ENCODE measurements at regions not wholly inside any gene's neighbourhood (a gene's known extent, or its start where the extent isn't known, plus 50 kb on each side); places are given as distances from the start of the nearest gene placed in this dataset.

DNA sequence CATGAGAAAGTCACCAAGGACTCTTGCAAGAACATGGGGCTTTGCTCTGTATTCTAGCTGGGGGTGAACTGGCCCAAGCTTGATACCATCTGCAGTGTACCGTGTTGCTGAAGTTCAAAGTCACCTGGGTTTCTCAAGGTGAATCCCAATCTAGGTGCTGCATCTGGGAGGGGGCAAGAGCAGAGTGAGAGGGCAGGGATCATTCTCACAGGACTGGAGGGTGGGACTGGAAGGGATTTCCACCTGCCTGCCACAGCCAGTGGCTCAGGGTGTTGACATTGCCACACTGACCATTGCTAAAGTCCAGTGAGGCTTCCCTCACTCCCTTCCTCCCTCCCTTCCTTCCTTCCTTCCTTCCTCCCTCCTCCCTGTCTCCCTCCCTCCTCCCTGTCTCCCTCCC, 98.7 kb downstream of the MYCN start:
- Histone ChIP-seq H3K36me3 (ENCODE audit: insufficient read depth, insufficient read length, low read length) (no peaks in the 10 kb centered on the region), H3K4me1 (ENCODE audit: insufficient read depth, insufficient read length) (peaks cover 7% of the 10 kb centered on the region), H3K9me3 (ENCODE audit: insufficient read depth, low read length) (no peaks in the 10 kb centered on the region), H3K9ac (ENCODE audit: insufficient read length, low read depth) (no peak overlapping the region), H3K4me3 (ENCODE audit: insufficient read length, low read depth) (no peak overlapping the region), H3K27me3 (ENCODE audit: insufficient read depth, insufficient read length) (no peaks in the 10 kb centered on the region)
- TF ChIP-seq YY1 (IDR thresholded peaks at IDR 0.05; ENCODE audit: insufficient read depth, insufficient read length) (no peak), ZNF274 (IDR thresholded peaks at IDR 0.05; ENCODE audit: low read depth, low read length) (no peak), SUZ12 (IDR thresholded peaks at IDR 0.05; ENCODE audit: extremely low read depth, insufficient read depth, insufficient read length) (no peak)
- no peak for DNase-seq (ENCODE audit: low read depth, low spot score)

DNA sequence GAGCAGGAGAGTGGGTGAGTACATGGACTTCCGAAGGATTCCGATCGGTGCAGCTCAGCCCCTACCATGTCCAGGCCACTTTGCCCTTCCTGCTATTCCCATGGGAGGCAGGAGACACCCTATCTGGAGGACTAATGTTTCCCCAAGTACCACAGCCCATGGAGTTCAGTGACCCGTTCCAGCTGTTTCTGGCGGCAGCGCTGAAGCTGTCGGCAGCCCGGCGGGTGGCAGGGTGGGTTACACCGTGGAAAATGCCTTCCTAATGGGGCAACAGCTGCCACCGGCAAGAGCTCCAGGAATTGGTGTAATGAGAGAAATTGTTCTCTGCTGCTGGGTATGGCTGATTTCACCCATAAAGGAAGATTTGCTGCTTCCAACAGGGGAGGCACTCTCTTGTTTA, 98.3 kb downstream of the MYCN start:
- Histone ChIP-seq H3K4me3 (ENCODE audit: insufficient read length, low read depth) (no peak overlapping the region), H3K27me3 (ENCODE audit: insufficient read depth, insufficient read length) (no peaks in the 10 kb centered on the region), H3K9ac (ENCODE audit: insufficient read length, low read depth) (no peak overlapping the region), H3K9me3 (ENCODE audit: insufficient read depth, low read length) (no peaks in the 10 kb centered on the region), H3K36me3 (ENCODE audit: insufficient read depth, insufficient read length, low read length) (no peaks in the 10 kb centered on the region), H3K4me1 (ENCODE audit: insufficient read depth, insufficient read length) (peaks cover 11% of the 10 kb centered on the region)
- TF ChIP-seq ZNF274 (IDR thresholded peaks at IDR 0.05; ENCODE audit: low read depth, low read length), result no peak
- TF ChIP-seq SUZ12 (IDR thresholded peaks at IDR 0.05; ENCODE audit: extremely low read depth, insufficient read depth, insufficient read length), result no peak
- no peak for TF ChIP-seq YY1 (IDR thresholded peaks at IDR 0.05; ENCODE audit: insufficient read depth, insufficient read length)
- DNase-seq (ENCODE audit: low read depth, low spot score), result no peak

DNA sequence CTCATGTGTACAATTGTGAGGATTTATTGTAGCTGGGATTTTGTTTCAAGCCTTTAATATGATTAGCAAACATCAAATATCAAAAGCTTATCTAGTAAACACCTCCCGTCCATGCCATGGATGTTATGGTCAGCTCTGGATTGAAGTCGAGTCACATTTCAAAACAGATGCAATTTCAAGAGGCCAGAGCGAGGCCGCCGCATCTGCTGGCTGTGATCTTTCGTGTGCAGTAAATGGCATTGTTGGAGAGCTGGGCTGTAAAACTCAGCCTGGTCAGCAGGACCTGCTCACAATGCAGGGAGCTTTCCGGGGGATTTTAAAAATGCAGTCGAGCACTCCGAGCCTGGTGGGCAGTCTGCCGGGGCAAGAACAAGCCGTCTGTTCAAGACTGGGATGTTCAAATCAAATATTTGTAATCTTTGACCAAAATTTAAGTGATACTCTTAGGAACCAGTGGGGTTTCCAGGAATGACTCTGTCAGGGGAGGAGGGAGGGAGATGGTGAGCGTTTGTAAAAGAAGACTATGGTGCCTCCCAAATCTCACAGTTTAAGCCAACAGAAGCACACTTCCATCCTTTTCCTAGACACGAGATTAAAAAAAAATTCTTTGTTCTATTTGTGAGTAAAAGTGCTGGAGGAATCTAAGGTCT, 97.6 kb downstream of the MYCN start:
- no peak for TF ChIP-seq YY1 (IDR thresholded peaks at IDR 0.05; ENCODE audit: insufficient read depth, insufficient read length)
- TF ChIP-seq ZNF274 (IDR thresholded peaks at IDR 0.05; ENCODE audit: low read depth, low read length), result no peak
- TF ChIP-seq SUZ12 (IDR thresholded peaks at IDR 0.05; ENCODE audit: extremely low read depth, insufficient read depth, insufficient read length), result no peak
- no peaks in the 10 kb centered on the region for H3K36me3 ChIP-seq (ENCODE audit: insufficient read depth, insufficient read length, low read length)
- no peak overlapping the region for H3K9ac ChIP-seq (ENCODE audit: insufficient read length, low read depth)
- H3K4me1 ChIP-seq (ENCODE audit: insufficient read depth, insufficient read length), result peaks cover 11% of the 10 kb centered on the region
- DNase-seq (ENCODE audit: low read depth, low spot score), result no peak
- H3K27me3 ChIP-seq (ENCODE audit: insufficient read depth, insufficient read length), result no peaks in the 10 kb centered on the region
- no peak overlapping the region for H3K4me3 ChIP-seq (ENCODE audit: insufficient read length, low read depth)
- no peaks in the 10 kb centered on the region for H3K9me3 ChIP-seq (ENCODE audit: insufficient read depth, low read length)

DNA sequence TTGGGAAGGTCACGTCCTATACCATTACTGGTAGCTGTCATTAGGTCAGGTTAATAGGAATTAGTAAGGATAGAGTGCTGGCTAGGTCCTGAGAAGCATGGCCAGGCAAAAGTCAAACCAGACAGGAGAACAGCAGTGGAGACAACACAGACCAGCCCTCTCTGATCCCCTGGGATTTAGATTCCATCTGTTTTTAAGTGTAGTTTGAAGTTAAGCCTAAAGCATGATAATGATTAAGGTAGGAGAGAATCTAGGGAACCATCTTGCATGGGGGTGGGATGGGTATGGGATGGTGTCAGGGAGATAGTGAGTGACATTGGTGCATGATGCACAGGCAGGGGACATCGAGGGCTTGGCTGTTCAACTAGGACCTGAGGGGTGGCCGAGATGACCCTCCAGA, 96.6 kb downstream of the MYCN start:
- no peak for TF ChIP-seq YY1 (IDR thresholded peaks at IDR 0.05; ENCODE audit: insufficient read depth, insufficient read length)
- TF ChIP-seq SUZ12 (IDR thresholded peaks at IDR 0.05; ENCODE audit: extremely low read depth, insufficient read depth, insufficient read length), result no peak
- no peak for TF ChIP-seq ZNF274 (IDR thresholded peaks at IDR 0.05; ENCODE audit: low read depth, low read length)
- Histone ChIP-seq H3K4me3 (ENCODE audit: insufficient read length, low read depth) (no peak overlapping the region), H3K4me1 (ENCODE audit: insufficient read depth, insufficient read length) (peaks cover 11% of the 10 kb centered on the region), H3K9me3 (ENCODE audit: insufficient read depth, low read length) (no peaks in the 10 kb centered on the region), H3K9ac (ENCODE audit: insufficient read length, low read depth) (no peak overlapping the region), H3K27me3 (ENCODE audit: insufficient read depth, insufficient read length) (no peaks in the 10 kb centered on the region), H3K36me3 (ENCODE audit: insufficient read depth, insufficient read length, low read length) (no peaks in the 10 kb centered on the region)
- DNase-seq (ENCODE audit: low read depth, low spot score), result no peak

DNA sequence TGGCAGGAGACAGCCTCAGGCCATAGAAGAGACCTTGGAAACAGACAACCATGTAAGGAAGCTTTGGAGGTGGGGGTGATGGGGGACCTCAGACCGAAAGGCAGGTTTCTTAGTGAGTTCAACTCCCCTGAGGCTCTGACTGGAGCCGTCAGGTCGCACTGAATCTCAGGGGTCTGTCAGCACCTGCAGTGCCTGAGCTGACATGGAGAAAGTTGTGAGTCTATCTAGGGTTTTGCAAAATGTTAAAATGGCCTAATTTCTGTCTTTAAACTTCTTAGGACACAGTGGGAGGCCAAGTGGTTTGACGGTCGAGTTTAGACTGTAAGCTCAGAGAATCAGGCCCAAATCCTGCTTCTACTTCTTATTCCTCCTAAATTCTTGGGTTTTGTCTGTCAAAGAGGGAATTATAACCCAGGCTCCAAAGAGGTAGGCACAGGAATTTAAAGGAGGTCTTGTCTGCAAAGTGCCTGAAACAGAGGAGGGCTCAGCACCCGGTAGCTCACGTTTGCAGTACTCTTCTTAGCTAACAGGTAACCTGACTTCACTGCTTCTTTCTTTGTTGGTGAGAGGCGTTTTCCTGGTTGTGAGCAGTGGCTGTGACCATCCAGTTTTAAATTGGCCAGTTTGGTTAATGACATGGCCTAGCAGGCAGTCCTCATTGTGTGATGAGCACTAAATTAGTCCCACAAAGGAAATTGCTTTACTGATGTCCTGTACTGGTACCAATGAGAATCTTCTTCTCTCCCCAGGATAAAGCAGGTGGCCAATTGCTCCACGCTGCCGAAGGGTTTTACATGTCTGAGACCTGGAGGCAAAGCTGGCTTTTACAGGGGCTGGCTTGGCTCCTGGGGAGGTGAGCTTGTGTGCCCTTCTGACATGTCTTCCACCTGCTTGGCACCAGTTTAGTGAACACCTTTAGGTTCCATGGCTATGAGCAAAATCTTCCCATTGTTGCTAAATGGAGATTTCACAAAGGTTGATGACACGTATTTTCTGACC, 95.7 kb downstream of the MYCN start:
- no peak overlapping the region for H3K9ac ChIP-seq (ENCODE audit: insufficient read length, low read depth)
- no peak overlapping the region for H3K4me3 ChIP-seq (ENCODE audit: insufficient read length, low read depth)
- TF ChIP-seq SUZ12 (IDR thresholded peaks at IDR 0.05; ENCODE audit: extremely low read depth, insufficient read depth, insufficient read length) (no peak), ZNF274 (IDR thresholded peaks at IDR 0.05; ENCODE audit: low read depth, low read length) (no peak), YY1 (IDR thresholded peaks at IDR 0.05; ENCODE audit: insufficient read depth, insufficient read length) (no peak)
- H3K4me1 ChIP-seq (ENCODE audit: insufficient read depth, insufficient read length), result peaks cover 11% of the 10 kb centered on the region
- H3K9me3 ChIP-seq (ENCODE audit: insufficient read depth, low read length), result no peaks in the 10 kb centered on the region
- DNase-seq (ENCODE audit: low read depth, low spot score), result no peak
- H3K27me3 ChIP-seq (ENCODE audit: insufficient read depth, insufficient read length), result no peaks in the 10 kb centered on the region
- H3K36me3 ChIP-seq (ENCODE audit: insufficient read depth, insufficient read length, low read length), result no peaks in the 10 kb centered on the region

DNA sequence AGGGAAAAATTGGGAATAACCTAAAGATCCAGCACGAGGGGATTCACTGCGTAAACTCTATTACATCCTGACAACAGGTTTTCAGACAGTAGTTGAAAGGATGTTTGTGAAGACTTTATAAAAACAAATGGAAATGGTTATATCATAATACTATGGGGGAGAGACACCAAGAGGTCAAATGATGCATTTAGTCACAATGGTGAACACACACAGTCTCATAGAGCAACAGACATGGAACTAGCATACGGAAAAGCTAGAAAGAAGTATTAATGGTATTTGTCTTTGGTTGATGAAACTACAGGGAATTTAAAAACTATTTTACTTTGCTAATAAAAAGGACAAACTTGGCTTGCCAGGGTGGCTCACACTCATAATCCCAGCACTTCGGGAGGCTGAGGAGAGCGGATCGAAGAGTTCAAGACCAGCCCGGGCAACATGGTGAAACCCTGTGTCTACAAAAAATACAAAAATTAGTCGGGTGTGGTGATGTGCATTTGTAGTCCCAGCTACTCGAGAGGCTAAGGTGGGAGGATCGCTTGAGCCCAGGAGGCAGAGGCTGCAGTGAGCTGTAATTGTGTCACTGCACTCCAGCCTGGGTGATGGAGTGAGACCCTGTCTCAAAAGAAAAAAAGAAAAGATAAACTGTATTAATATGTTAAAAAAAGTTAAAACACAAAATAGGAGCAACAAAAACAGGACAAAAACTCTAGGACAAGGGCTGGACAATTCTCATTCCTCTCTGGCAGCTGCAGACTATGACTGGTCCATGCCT, 94.8 kb downstream of the MYCN start:
- DNase-seq (ENCODE audit: low read depth, low spot score), result no peak
- TF ChIP-seq SUZ12 (IDR thresholded peaks at IDR 0.05; ENCODE audit: extremely low read depth, insufficient read depth, insufficient read length) (no peak), YY1 (IDR thresholded peaks at IDR 0.05; ENCODE audit: insufficient read depth, insufficient read length) (no peak), ZNF274 (IDR thresholded peaks at IDR 0.05; ENCODE audit: low read depth, low read length) (no peak)
- Histone ChIP-seq H3K9ac (ENCODE audit: insufficient read length, low read depth) (no peak overlapping the region), H3K27me3 (ENCODE audit: insufficient read depth, insufficient read length) (no peaks in the 10 kb centered on the region), H3K9me3 (ENCODE audit: insufficient read depth, low read length) (no peaks in the 10 kb centered on the region), H3K4me1 (ENCODE audit: insufficient read depth, insufficient read length) (peaks cover 11% of the 10 kb centered on the region), H3K4me3 (ENCODE audit: insufficient read length, low read depth) (no peak overlapping the region), H3K36me3 (ENCODE audit: insufficient read depth, insufficient read length, low read length) (no peaks in the 10 kb centered on the region)
